Stimulated activated CD4-positive, alpha-beta T cell treated with anti-CD3 and anti-CD28 coated beads, TNF-alpha, amount 100 ng/mL, for 48 hours (primary cell): ENCODE measurements at regions not wholly inside any gene's neighbourhood (a gene's known extent, or its start where the extent isn't known, plus 50 kb on each side); places are given as distances from the start of the nearest gene placed in this dataset.

Experiments
- DNase-seq, 3 donors: peaks; one replicate each; pipeline ENCODE4 v3.0.0-alpha.2; 2020; ENCODE audit warnings: low read depth in 3 of 3

GRCh38 chr1:8086055-8086454 is 59.9 kb upstream of the ERRFI1 start:
- DNase-seq = no peak

- DNase-seq = no peak
Observed at GRCh38 chr1:8084913-8085312, 58.8 kb upstream of the ERRFI1 start.

- DNase-seq = no peak
Observed at GRCh38 chr1:8083739-8084484, 57.8 kb upstream of the ERRFI1 start.

DNA sequence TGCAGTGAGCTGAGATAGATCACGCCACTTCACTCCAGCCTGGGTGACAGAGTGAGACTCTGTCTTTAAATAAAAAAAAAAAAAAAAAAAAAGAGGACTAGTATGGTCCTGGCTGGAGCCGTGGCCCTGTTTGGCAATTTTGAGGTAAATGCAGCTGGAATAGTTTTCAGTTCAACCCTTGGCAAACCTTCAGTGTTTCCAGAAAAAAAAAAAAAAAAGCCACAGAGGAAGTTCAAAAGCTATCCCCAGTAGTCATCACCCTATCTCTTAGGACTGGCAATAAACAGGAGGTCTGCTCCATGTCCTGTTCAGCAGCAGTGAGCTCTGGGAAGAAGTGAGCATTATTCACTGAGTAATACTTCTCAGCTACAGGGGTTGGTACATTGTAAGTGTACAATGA is 56.8 kb upstream of the ERRFI1 start:
- DNase-seq = no peak

DNA sequence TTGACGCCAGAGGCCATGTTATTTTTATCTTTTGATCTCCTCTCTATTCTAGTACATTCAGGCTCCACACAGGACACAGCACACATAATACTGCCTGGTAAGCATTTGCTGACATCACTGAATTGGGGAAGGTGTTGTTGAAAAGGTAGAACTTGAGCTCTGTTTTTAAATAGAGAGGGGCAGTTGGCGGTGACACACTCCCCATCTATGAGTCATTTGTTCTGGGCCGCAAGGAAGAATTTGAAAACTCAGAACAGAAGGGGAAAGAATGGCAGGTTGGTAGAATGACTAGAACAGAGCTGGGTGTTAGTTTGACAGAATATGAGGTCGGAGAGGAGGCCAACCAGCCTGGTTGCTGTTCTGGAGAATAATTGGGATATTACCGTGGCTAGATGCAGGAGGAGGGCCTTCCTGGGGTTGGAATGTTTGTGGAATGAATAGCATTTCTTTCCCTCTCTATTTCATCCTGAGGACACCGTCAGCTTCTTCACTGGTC is 52.1 kb upstream of the ERRFI1 start:
- no peak for DNase-seq

DNA sequence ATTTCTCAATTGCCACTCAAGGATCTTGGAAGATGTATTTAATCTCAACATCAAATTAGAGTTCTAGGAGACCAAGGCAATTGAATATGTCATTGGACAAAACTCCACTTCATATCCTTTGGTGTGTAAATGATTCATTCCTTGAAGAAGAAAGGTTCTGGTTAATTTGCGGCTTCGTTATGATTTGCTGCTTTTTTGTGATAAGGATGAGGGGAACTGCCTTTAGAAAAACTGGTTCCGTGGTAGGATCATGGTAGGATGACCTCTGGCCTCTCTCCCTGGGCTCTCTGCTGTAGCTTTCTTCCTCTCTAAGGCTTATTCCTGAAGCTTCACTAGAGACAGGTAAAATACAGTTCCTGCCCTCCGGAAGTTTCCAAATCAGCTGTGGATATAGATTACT is 51.5 kb upstream of the ERRFI1 start:
- no peak for DNase-seq

DNA sequence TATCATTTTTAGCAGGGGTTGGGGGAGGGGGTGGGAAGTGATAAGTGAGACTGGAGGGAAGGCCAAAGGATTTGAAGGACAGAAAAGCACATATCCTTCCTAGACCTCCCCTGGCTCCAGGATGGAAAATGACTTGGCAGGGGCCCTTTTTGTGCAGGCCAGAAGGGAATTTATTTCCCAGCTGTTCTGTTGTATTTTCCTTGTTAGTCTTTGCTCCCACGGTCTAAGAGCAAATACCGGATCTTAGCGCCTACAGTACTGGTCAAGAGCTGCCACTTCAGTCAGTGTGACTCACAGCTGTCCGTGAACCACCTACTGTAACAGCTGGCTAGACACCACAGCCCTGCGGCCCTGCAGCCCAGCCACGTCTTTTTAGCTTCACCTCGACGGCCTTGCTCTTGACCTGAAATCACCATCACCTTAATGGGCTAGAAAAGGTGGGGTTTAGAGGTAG is 51.0 kb upstream of the ERRFI1 start:
- DNase-seq = no peak

DNA sequence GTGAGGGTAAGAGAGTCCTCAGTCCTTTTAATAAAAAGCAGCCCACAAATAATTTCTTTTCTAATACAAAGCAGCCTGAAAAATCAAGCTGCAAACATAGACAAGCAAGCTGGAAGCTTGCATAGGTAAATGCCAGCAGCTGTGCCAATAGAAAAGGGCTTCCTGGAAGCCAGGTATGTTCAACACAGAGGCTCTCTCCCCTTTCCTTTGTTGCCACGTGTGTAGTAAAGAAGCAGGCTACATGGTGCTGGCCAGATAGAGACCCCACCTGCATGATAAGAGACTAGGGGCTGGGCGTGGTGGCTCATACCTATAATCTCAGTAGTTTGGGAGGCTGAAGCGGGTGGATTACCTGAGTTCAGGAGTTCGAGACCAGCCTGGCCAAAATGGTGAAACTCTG is 50.1 kb upstream of the ERRFI1 start:
- DNase-seq = no peak
